ENCODE measurements at regions not wholly inside any gene's neighbourhood (a gene's known extent, or its start where the extent isn't known, plus 50 kb on each side); places are given as distances from the start of the nearest gene placed in this dataset.
"Not testable (repeated sequence)": the region's sequence is repeated elsewhere in the genome, so short reads cannot be mapped to it uniquely, and the experiment has no call there.

DNA sequence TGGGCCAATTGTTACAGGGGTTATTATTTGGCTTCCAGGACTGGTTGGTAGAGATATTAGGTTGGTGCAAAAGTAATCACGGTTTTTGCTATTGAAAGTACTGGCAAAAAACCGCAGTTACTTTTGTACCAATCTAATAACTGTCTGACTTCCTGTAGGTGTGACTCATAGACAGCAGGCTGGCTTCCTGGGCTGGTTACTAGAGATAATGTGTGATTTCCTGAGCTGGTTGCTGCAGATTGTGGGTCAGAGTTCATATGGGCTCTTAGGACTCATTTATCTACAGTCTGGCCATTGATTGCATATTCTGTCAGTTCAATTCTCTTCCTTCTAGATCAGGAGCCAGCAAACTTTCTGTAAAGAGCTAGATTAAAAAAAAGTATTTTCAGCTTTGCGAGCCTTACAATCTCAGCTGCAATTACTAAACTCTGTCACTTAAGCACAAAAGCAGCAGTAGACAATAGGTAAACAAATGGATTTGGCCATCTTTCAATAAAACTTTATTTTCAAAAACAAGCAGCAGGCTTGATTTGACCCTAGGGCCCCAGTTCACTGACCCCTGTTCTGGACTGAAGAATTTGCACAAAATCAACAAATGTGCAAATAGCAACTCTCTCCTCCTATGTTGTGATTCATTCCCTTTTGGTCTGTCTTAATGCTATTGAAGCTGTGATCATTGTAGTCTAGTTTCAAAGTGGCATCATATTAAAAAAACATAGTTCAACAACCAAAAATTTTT lies 50.8 kb upstream of the BOD1L1 start:
- DNase-seq = no peak

- DNase-seq = no peak
These were observed 54.0 kb upstream of the BOD1L1 start for GRCh38 chr4:13681570-13681969.

- DNase-seq = no peak
These were observed 66.7 kb upstream of the BOD1L1 start for GRCh38 chr4:13694256-13694655.

GRCh38 chr4:13698296-13698695 lies 70.8 kb upstream of the BOD1L1 start:
- no peak for DNase-seq

DNA sequence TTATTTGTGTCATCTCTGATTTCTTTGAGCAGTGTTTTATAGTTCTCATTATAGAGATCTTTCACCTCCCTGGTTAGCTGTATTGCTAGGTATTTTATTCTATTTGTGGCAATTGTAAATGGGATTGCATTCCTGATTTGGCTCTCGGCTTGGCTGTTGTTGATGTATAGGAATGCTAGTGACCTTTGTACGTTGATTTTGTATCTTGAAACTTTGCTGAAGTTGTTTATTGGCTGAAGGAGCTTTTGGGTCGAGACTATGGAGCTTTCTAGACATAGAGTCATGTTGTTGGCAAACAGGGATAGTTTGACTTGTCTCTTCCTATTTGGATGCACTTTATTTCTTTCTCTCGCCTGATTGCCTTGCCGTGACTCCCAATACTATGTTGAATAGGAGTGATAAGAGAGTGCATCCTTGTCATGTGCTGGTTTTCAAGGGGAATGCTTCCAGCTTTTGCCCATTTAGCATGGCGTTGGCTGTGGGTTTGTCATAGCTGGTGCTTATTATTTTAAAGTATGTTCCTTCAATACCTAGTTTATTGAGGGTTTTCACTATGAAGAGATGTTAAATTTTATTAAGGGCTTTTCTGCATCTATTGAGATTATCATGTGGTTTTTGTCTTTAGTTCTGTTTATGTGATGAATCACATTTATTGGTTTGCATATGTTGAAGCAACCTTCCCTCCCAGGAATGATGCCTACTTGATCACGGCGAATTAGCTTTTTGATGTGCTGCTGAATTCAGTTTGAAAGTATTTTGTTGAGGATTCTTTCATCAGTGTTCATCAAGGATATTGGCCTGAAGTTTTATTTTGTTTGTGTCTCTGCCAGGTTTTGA lies 72.7 kb upstream of the BOD1L1 start:
- no peak for DNase-seq

GRCh38 chr4:13700858-13701140 lies 73.3 kb upstream of the BOD1L1 start:
- DNase-seq = not testable (repeated sequence)

- no peak for DNase-seq
These were observed 74.5 kb upstream of the BOD1L1 start for GRCh38 chr4:13701937-13702446.

DNA sequence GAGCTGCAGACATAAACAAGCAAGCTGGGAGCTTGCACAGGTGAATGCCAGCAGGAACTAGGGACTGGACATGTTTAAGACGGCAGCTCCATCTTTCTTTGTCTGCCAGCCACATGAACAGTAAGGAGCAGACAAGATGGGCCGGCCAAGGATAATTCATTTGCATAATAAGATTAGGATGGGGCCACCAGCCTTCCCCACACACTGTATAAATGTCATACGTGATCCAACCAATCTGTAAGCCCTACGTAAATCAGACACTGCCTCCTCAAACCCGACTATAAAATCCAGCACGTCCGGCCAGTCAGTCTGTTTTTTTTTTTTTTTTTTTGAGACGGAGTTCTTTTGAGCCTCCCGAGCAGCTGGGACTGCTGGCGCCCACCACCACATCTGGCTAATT lies 75.6 kb upstream of the BOD1L1 start:
- DNase-seq = no peak

GRCh38 chr4:13704035-13704434 lies 76.5 kb upstream of the BOD1L1 start:
- no peak for DNase-seq

DNA sequence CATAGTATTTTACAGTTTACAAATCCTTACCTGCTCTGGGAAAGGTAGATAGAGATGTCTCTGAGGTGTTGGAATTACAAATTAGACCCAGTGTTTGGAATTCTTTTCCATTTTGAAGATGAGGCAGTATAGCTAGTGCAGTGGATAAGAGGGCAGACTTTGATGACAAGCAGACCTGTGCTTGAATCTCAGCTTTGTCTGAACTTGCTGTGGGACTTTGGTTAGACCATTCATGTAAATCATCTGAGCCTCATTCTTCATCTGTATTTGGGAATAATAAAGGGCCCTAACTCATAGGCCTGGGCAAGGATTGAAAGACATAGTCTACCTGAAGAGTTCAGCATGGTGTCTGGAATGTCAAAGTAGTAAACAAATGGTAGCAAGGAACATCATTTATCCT lies 77.2 kb upstream of the BOD1L1 start:
- DNase-seq = no peak

DNA sequence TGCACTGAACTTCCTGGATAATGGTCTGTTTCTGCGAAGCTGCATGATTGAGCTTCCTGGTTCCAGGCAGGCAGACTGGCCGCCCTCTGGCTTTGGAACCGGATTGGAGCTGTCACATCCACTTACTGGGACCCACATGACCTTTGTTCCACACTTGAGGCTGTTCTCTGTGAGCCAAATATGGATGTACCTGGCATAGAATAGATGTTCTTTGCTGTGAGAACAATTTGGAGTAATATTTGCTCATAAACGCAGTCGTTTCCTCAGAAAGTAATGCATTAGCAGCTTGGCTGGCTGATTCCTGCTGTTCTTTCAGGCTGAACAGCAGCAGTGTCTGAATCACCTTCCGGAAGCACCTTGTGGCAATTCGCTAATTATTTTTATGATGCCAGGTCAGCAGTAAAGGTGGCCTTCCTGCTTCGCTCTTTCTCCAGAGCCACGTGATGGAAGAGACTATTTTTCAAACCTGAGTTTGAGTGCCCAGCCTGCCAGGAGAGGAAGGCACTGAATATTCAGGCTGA lies 78.1 kb upstream of the BOD1L1 start:
- DNase-seq = no peak

GRCh38 chr4:13706120-13706519 lies 78.6 kb upstream of the BOD1L1 start:
- DNase-seq = no peak

DNA sequence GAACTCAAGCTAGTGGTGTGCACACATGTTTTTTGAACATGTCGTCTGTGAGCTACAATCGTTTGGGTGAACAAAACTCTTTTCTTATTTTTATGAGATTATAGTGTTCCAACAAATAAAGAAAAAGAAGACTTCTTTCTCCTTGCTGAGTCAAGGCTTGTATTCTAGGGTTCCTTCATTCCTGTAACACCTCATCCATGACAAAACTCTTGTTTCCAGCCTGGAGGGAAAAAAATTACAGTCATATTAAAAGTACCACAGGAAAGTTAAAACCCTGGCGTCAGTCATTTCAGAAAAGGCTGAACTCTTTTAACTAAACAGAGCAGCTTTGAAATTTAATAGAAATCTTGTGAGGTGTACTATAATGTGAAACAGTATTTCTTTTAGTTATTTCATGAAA lies 79.2 kb upstream of the BOD1L1 start:
- no peak for DNase-seq

GRCh38 chr4:13710246-13710885 lies 82.8 kb upstream of the BOD1L1 start:
- no peak for DNase-seq

GRCh38 chr4:13711233-13711785 lies 83.8 kb upstream of the BOD1L1 start:
- DNase-seq = no peak

- DNase-seq = no peak
These were observed 94.4 kb upstream of the BOD1L1 start for GRCh38 chr4:13721894-13722293.

GRCh38 chr4:13722649-13723048 lies 95.1 kb upstream of the BOD1L1 start:
- no peak for DNase-seq

GRCh38 chr4:13728761-13729160 lies 101.2 kb upstream of the BOD1L1 start:
- DNase-seq = no peak

DNA sequence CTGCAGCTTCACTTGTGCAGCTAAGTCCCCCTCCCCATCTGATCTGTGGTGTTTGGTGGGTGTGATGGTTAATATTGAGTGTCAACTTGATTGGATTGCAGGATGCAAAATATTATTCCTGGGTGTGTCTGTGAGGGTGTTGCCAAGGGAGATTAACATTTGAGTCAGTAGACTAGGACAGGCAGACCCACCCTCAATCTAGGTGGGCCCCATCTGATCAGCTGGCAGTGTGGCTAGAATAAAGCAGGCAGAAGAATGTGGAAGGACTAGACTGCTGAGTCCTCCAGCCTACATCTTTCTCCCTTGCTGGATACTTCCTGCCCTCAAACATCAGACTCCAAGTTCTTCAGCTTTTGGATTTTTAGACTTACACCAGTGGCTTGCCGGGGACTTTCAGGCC lies 103.5 kb upstream of the BOD1L1 start:
- DNase-seq = no peak

DNA sequence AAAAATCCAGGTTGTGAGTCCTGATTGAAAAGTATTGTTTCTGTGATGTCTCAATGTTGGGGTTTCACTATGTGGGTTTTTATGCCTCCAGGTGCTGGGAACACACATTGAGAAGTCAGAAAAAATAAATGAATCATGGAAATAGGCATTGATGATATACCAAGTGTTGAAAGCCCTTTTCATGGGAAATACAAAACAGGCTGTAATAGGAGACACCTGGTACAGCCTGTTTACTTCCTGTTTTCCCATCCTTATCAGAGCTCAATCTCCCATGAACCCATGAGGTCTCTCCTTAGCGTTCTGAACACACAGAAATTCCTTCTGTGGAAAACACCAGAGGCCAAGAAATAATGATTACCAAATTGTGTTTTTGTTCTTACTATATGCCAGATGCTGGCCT lies 106.3 kb upstream of the BOD1L1 start:
- no peak for DNase-seq

DNA sequence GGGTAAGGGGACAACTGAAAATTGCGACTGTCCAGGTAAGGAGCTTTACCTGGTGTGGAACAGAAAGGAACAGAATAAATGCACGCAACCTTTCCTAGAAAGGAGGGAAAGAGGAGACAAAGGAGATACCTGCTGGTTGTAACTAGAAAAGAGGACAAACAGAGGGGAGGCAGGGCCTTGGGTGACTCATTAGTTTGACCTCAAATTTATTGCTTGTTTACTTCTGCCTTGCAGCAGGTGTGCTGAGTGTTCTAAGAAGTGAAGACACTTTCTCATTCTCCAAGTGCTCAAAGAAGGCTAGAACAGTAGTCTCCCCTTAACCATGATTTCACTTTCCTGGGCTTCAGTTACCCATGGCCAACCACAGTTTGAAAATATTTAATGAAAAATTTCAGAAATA lies 123.1 kb upstream of the BOD1L1 start:
- DNase-seq = no peak

- DNase-seq = not testable (repeated sequence)
These were observed 134.1 kb upstream of the BOD1L1 start for GRCh38 chr4:13761581-13761980.

DNA sequence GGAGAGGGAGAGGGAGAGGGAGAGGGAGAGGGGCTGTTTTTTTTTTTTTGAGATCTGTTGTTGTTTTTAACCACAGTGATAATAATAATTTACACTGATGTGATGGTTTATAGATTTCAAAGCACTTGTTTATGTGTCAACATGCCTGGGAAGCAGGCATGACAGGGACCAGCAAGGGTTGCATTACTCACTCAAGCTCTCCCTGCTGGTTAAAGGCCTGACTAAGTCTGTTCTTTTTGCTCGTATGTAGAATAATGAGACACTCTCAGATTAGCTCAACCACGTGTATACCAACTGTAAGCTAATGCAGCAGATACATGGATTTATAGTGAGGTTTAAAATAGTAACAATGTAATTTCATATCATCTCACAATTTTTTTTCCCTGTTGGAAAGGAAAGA lies 134.6 kb upstream of the BOD1L1 start:
- DNase-seq = no peak

All from activated effector memory CD4-positive, alpha-beta T cell treated with Interleukin-2 at 50 U/mL for 16 hours (primary cell).